ENCODE measurements at regions not wholly inside any gene's neighbourhood (a gene's known extent, or its start where the extent isn't known, plus 50 kb on each side); places are given as distances from the start of the nearest gene placed in this dataset.

DNA sequence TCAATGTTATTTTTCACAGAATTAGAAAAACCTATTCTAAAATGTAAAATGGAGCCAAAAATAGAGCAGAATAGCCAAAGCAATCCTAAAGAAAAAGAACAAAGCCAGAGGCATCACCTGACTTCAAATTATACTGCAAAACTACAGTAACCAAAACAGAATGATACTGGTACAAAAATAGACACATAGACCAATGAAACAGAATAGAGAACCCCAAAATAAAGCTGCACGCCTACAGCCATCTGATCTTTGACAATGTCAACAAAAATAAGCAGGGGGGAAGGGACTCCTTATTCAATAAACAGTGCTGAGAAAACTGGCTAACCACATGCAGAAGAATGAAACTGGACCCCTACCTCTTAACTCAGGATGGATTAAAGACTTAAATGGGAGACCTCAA, 65.8 kb upstream of the PDE4D start:
- no peak for DNase-seq (ENCODE audit: low spot score)

DNA sequence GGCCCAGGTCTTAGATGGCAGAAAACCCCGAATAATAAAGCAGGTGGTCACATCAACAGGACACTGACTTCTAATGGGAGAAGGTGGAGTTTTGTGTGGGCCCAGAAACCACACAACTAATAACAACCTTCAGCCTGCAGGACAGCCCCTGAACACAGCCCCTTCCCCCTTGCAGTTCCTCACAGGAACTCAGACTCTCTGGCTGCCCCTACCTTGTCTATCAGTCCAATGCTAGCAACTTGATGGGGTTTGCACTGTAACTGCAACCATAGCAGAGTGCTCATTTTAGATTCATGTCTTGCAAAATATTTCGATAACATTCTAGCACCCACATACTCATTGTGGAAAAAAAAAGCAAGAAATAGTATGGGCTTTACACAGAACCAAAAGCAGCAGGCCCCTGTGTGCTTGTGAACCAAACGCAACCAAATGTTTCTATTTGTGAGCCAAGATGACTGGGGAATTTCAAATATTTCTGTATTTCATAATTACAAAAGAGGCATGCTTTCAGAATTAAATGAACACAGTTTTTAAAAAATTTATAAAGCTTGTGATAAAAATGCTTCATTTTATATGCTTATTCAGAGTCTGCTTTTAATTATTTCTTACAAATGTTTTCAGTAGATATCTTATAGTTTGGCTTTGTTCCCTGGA, 62.7 kb upstream of the PDE4D start:
- no peak for DNase-seq (ENCODE audit: low spot score)

DNA sequence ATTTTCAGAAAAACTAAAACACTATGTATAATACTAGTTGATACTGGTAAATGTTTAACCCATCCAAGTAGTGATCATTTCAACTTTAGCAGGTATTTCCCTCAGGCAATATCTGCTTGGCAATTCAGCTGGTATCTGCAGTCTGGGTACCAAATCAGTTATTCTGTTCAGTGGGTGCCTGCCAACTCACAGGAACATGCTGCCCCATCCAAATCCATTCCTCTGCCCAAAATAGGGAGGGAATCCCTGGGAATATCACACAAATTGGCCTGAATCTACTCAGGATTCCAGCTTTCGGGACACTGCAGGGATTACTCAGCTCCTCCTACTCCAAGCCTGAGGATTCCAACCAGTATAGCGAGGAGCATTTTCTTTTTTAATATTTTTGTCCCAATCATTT, 61.7 kb upstream of the PDE4D start:
- no peak for DNase-seq (ENCODE audit: low spot score)

GRCh38 chr5:59943452-59944113, 50.1 kb upstream of the PDE4D start:
- no peak for DNase-seq (ENCODE audit: low spot score)
